NCI-H2029 (cell line): ENCODE measurements at regions not wholly inside any gene's neighbourhood (a gene's known extent, or its start where the extent isn't known, plus 50 kb on each side); places are given as distances from the start of the nearest gene placed in this dataset.
"Not testable (repeated sequence)": the region's sequence is repeated elsewhere in the genome, so short reads cannot be mapped to it uniquely, and the experiment has no call there.

Experiments used
- DNase-seq: peaks from one replicate; lab custom pipeline; 2025; lab: John Stamatoyannopoulos, UW

- not testable (repeated sequence) for DNase-seq
Observed at GRCh38 chr22:22296047-22296446, 51.5 kb downstream of the VPREB1 start.

- not testable (repeated sequence) for DNase-seq
Observed at GRCh38 chr22:22297159-22297793, 52.7 kb downstream of the VPREB1 start.

GRCh38 chr22:22297794-22298653 is 53.4 kb downstream of the VPREB1 start:
- peak; percentile 58 for DNase-seq

GRCh38 chr22:22298654-22299009 is 54.0 kb downstream of the VPREB1 start:
- DNase-seq = not testable (repeated sequence)

GRCh38 chr22:22300511-22300910 is 55.9 kb downstream of the VPREB1 start:
- not testable (repeated sequence) for DNase-seq

GRCh38 chr22:22300946-22301345 is 56.4 kb downstream of the VPREB1 start:
- DNase-seq = not testable (repeated sequence)

- DNase-seq = no peak
Observed at GRCh38 chr22:22316589-22316988, 72.0 kb downstream of the VPREB1 start.

GRCh38 chr22:22318723-22319465 is 74.3 kb downstream of the VPREB1 start:
- DNase-seq = no peak

- peak; percentile 46 for DNase-seq
Observed at GRCh38 chr22:22321743-22322611, 77.4 kb downstream of the VPREB1 start.

GRCh38 chr22:22322792-22323191 is 78.2 kb downstream of the VPREB1 start:
- no peak for DNase-seq

- DNase-seq = no peak
Observed at GRCh38 chr22:22327723-22328122, 83.1 kb downstream of the VPREB1 start.

- DNase-seq = no peak
Observed at GRCh38 chr22:22329792-22330191, 85.2 kb downstream of the VPREB1 start.

- DNase-seq = not testable (repeated sequence)
Observed at GRCh38 chr22:22335640-22336039, 91.1 kb downstream of the VPREB1 start.

- DNase-seq = not testable (repeated sequence)
Observed at GRCh38 chr22:22336333-22336732, 91.7 kb downstream of the VPREB1 start.

- DNase-seq = not testable (repeated sequence)
Observed at GRCh38 chr22:22338778-22339177, 94.2 kb downstream of the VPREB1 start.

- DNase-seq = no peak
Observed at GRCh38 chr22:22341736-22342135, 97.2 kb downstream of the VPREB1 start.

- DNase-seq = peak; percentile 43
Observed at GRCh38 chr22:22342697-22343580, 98.4 kb downstream of the VPREB1 start.

GRCh38 chr22:22343581-22344296 is 99.2 kb downstream of the VPREB1 start:
- DNase-seq = no peak

- DNase-seq = no peak
Observed at GRCh38 chr22:22344430-22344829, 99.8 kb downstream of the VPREB1 start.

GRCh38 chr22:22345781-22346180 is 101.2 kb downstream of the VPREB1 start:
- no peak for DNase-seq
